Esophagus squamous epithelium (tissue), 4 donors: ENCODE measurements at regions not wholly inside any gene's neighbourhood (a gene's known extent, or its start where the extent isn't known, plus 50 kb on each side); places are given as distances from the start of the nearest gene placed in this dataset.

Experiments used
- POLR2A ChIP-seq, 4 donors: fragments of 450-650 bp; IDR thresholded peaks; one replicate each; pipeline ENCODE4 v1.6.1; 2017; ENCODE audit warnings: antibody characterized with exemption in 4 of 4, mild to moderate bottlenecking in 4 of 4, moderate library complexity in 3 of 4
- TF ChIP-seq, protein P1 (sequence below), 6 experiments: fragments of 450-650 bp in 4 of 6; fragments of 200-600 bp in 2 of 6; sonication (generic) in 2 of 6; IDR thresholded peaks; one replicate each; pipeline ENCODE4 v1.5.1; 2016 to 2019; ENCODE audit warnings: antibody characterized with exemption in 6 of 6, mild to moderate bottlenecking in 4 of 6, moderate library complexity in 4 of 6

DNA sequence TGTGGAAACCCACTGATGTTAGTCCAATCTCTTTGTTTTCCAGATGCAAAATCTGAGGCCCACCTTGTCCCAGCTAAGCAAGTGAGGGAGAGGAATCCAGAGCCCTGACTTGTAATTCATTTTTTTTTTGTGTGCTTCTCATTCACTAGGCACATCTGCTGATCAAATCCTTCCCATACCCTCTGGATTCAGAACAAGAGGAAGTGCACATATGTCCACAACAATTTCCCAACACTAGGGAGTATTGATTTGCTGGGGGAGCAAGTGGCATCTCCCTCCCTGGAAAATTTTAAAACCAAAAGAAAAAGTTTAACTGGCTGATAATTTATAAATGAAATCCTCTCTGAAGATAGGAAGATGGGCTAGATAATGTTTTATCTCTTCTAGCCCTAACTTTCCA, 94.6 kb upstream of the RFC3 start:
- TF ChIP-seq, protein P1, sequence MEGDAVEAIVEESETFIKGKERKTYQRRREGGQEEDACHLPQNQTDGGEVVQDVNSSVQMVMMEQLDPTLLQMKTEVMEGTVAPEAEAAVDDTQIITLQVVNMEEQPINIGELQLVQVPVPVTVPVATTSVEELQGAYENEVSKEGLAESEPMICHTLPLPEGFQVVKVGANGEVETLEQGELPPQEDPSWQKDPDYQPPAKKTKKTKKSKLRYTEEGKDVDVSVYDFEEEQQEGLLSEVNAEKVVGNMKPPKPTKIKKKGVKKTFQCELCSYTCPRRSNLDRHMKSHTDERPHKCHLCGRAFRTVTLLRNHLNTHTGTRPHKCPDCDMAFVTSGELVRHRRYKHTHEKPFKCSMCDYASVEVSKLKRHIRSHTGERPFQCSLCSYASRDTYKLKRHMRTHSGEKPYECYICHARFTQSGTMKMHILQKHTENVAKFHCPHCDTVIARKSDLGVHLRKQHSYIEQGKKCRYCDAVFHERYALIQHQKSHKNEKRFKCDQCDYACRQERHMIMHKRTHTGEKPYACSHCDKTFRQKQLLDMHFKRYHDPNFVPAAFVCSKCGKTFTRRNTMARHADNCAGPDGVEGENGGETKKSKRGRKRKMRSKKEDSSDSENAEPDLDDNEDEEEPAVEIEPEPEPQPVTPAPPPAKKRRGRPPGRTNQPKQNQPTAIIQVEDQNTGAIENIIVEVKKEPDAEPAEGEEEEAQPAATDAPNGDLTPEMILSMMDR (IDR thresholded peaks at IDR 0.05) = no peak
- TF ChIP-seq POLR2A (IDR thresholded peaks at IDR 0.05) = no peak
